ENCODE measurements at regions not wholly inside any gene's neighbourhood (a gene's known extent, or its start where the extent isn't known, plus 50 kb on each side); places are given as distances from the start of the nearest gene placed in this dataset.

DNA sequence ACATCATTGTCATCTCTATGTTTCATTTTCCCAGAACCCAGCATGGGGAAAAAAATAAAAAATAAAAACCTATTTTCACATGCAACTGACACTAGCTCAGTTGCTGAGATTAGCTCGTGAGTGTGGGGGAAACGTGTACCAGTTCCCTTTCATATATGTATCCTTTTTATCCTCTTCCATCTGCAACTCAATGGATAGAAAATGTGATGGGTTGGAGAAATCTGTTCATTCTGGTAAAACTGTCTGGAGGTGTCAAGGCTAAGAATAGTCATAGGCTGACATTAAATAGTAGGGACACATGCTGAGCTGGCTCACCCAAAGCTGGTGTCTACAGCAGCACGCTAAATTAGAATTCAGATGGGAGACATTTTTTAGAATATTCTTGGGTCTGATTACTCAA lies 519.3 kb downstream of the ELAVL2 start:
- H3K36me3 ChIP-seq (ENCODE audit: control insufficient read depth in 3 of 3, insufficient read depth in 2 of 3, low read depth in 1 of 3, low read length in 3 of 3), result no peaks in the 10 kb centered on the region
- DNase-seq (no peak), FAIRE-seq (no peak)
- no peaks in the 10 kb centered on the region for H3K4me1 ChIP-seq (ENCODE audit: control insufficient read depth in 3 of 3, insufficient read depth in 2 of 3, low read depth in 1 of 3, low read length in 2 of 3)
- peaks cover 0 to 1% of the 10 kb centered on the region in 2 donors for H3K9me3 ChIP-seq (ENCODE audit: control insufficient read depth in 2 of 2, insufficient read depth in 1 of 2, low read depth in 1 of 2, low read length in 1 of 2)
- H3K27me3 ChIP-seq (ENCODE audit: control insufficient read depth in 3 of 3, insufficient read depth in 3 of 3, low read length in 3 of 3), result no peaks in the 10 kb centered on the region
- no peak overlapping the region for H3K27ac ChIP-seq (ENCODE audit: low read depth in 1 of 3, low read length in 2 of 3)
- H3K4me3 ChIP-seq (ENCODE audit: low read depth in 1 of 3, low read length in 3 of 3), result no peak overlapping the region
- 70 to 85% (median 70%) methylated on average over 3 of the region's 3 CpGs for WGBS, 3 donors

GRCh38 chr9:23307731-23308513 lies 518.1 kb downstream of the ELAVL2 start:
- WGBS, 3 donors, result 65 to 70% (median 69%) methylated on average over 5 of the region's 5 CpGs
- Histone ChIP-seq H3K27ac (ENCODE audit: low read depth in 1 of 3, low read length in 2 of 3) (no peak overlapping the region), H3K9me3 (ENCODE audit: control insufficient read depth in 2 of 2, insufficient read depth in 1 of 2, low read depth in 1 of 2, low read length in 1 of 2) (peaks cover 0 to 1% of the 10 kb centered on the region in 2 donors), H3K4me3 (ENCODE audit: low read depth in 1 of 3, low read length in 3 of 3) (no peak overlapping the region), H3K36me3 (ENCODE audit: control insufficient read depth in 3 of 3, insufficient read depth in 2 of 3, low read depth in 1 of 3, low read length in 3 of 3) (no peaks in the 10 kb centered on the region), H3K4me1 (ENCODE audit: control insufficient read depth in 3 of 3, insufficient read depth in 2 of 3, low read depth in 1 of 3, low read length in 2 of 3) (no peaks in the 10 kb centered on the region), H3K27me3 (ENCODE audit: control insufficient read depth in 3 of 3, insufficient read depth in 3 of 3, low read length in 3 of 3) (no peaks in the 10 kb centered on the region)
- FAIRE-seq (no peak), DNase-seq (no peak)

DNA sequence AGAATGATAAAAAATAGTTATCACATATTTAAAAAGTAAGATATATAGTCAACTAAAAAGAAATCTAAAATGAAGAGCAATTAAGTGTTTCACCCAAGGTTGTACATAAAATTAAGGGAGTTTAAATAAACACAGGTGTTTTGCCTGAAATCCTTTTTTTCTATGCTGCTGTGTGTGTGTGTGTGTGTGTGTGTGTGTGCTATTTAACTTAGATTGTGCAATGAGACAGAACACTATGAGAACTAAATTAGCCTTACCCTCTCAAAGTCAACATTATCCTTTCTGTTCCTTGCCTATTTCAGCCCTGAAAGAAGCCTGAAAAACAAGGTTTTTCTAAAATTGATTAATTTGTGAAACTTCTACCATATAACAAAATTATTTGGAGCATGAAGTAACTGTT lies 516.2 kb downstream of the ELAVL2 start:
- FAIRE-seq, result no peak
- no peaks in the 10 kb centered on the region for H3K36me3 ChIP-seq (ENCODE audit: control insufficient read depth in 3 of 3, insufficient read depth in 2 of 3, low read depth in 1 of 3, low read length in 3 of 3)
- no peak overlapping the region for H3K4me3 ChIP-seq (ENCODE audit: low read depth in 1 of 3, low read length in 3 of 3)
- no peaks in the 10 kb centered on the region for H3K27me3 ChIP-seq (ENCODE audit: control insufficient read depth in 3 of 3, insufficient read depth in 3 of 3, low read length in 3 of 3)
- peaks cover 0 to 1% of the 10 kb centered on the region in 2 donors for H3K9me3 ChIP-seq (ENCODE audit: control insufficient read depth in 2 of 2, insufficient read depth in 1 of 2, low read depth in 1 of 2, low read length in 1 of 2)
- no peaks in the 10 kb centered on the region for H3K4me1 ChIP-seq (ENCODE audit: control insufficient read depth in 3 of 3, insufficient read depth in 2 of 3, low read depth in 1 of 3, low read length in 2 of 3)
- no peak for DNase-seq
- no peak overlapping the region for H3K27ac ChIP-seq (ENCODE audit: low read depth in 1 of 3, low read length in 2 of 3)

DNA sequence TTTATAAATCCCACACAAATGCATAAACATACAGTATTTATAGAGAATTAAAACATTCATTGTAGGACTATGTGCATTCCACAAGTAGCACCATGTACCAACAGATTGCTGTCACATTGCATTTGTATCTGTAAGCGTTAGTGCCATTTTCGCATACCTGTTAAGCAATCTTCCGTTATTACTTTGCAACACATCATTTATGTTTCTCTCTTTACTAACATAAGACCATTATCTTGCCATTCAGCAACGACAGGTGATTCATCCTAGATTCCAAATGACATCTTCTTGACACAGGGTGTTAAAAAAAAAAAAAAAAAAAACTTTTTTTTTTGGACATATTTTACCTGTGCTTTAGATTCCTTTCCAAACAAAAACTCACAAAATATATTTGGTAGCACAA lies 511.8 kb downstream of the ELAVL2 start:
- Histone ChIP-seq H3K4me1 (ENCODE audit: control insufficient read depth in 3 of 3, insufficient read depth in 2 of 3, low read depth in 1 of 3, low read length in 2 of 3) (no peaks in the 10 kb centered on the region), H3K36me3 (ENCODE audit: control insufficient read depth in 3 of 3, insufficient read depth in 2 of 3, low read depth in 1 of 3, low read length in 3 of 3) (no peaks in the 10 kb centered on the region), H3K4me3 (ENCODE audit: low read depth in 1 of 3, low read length in 3 of 3) (no peak overlapping the region), H3K27ac (ENCODE audit: low read depth in 1 of 3, low read length in 2 of 3) (no peak overlapping the region), H3K27me3 (ENCODE audit: control insufficient read depth in 3 of 3, insufficient read depth in 3 of 3, low read length in 3 of 3) (no peaks in the 10 kb centered on the region), H3K9me3 (ENCODE audit: control insufficient read depth in 2 of 2, insufficient read depth in 1 of 2, low read depth in 1 of 2, low read length in 1 of 2) (no peaks in the 10 kb centered on the region)
- 73 to 79% (median 76%) methylated on average over 4 of the region's 4 CpGs for WGBS, 3 donors
- DNase-seq (no peak), FAIRE-seq (no peak)

- H3K4me1 ChIP-seq (ENCODE audit: control insufficient read depth in 3 of 3, insufficient read depth in 2 of 3, low read depth in 1 of 3, low read length in 2 of 3), result no peaks in the 10 kb centered on the region
- DNase-seq, result no peak
- H3K9me3 ChIP-seq (ENCODE audit: control insufficient read depth in 2 of 2, insufficient read depth in 1 of 2, low read depth in 1 of 2, low read length in 1 of 2), result no peaks in the 10 kb centered on the region
- no peak for FAIRE-seq
- no peaks in the 10 kb centered on the region for H3K36me3 ChIP-seq (ENCODE audit: control insufficient read depth in 3 of 3, insufficient read depth in 2 of 3, low read depth in 1 of 3, low read length in 3 of 3)
- H3K27ac ChIP-seq (ENCODE audit: low read depth in 1 of 3, low read length in 2 of 3), result no peak overlapping the region
- no peaks in the 10 kb centered on the region for H3K27me3 ChIP-seq (ENCODE audit: control insufficient read depth in 3 of 3, insufficient read depth in 3 of 3, low read length in 3 of 3)
- no peak overlapping the region for H3K4me3 ChIP-seq (ENCODE audit: low read depth in 1 of 3, low read length in 3 of 3)
These were observed 506.9 kb downstream of the ELAVL2 start for GRCh38 chr9:23319092-23319491.

- DNase-seq, result no peak
- Histone ChIP-seq H3K4me3 (ENCODE audit: low read depth in 1 of 3, low read length in 3 of 3) (no peak overlapping the region), H3K4me1 (ENCODE audit: control insufficient read depth in 3 of 3, insufficient read depth in 2 of 3, low read depth in 1 of 3, low read length in 2 of 3) (no peaks in the 10 kb centered on the region), H3K27me3 (ENCODE audit: control insufficient read depth in 3 of 3, insufficient read depth in 3 of 3, low read length in 3 of 3) (no peaks in the 10 kb centered on the region), H3K27ac (ENCODE audit: low read depth in 1 of 3, low read length in 2 of 3) (no peak overlapping the region), H3K36me3 (ENCODE audit: control insufficient read depth in 3 of 3, insufficient read depth in 2 of 3, low read depth in 1 of 3, low read length in 3 of 3) (no peaks in the 10 kb centered on the region), H3K9me3 (ENCODE audit: control insufficient read depth in 2 of 2, insufficient read depth in 1 of 2, low read depth in 1 of 2, low read length in 1 of 2) (no peaks in the 10 kb centered on the region)
- WGBS, 3 donors, result 61 to 67% (median 64%) methylated on average over 2 of the region's 2 CpGs
- FAIRE-seq, result no peak
These were observed 505.0 kb downstream of the ELAVL2 start for GRCh38 chr9:23321049-23321448.

DNA sequence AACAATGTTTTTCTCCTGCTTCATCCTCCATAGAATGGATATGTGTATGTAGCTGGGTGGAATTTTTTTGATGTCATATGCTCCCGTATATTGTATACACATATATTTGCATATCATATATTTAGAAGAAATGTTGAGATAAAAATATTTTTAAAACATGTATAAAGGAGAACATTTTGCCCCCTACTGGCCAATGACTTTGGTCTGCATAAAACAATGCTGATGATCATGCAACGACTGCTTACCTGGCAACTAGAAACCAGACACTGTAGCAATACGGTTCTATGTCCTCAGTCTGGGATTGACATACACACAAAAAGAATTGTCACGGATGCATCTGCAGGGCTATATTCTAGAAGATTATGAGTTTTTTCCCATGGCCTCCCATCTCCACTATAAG lies 503.6 kb downstream of the ELAVL2 start:
- WGBS, 3 donors, result 56 to 75% (median 61%) methylated on average over 4 of the region's 4 CpGs
- H3K27me3 ChIP-seq (ENCODE audit: control insufficient read depth in 3 of 3, insufficient read depth in 3 of 3, low read length in 3 of 3), result no peaks in the 10 kb centered on the region
- H3K27ac ChIP-seq (ENCODE audit: low read depth in 1 of 3, low read length in 2 of 3), result no peak overlapping the region
- H3K9me3 ChIP-seq (ENCODE audit: control insufficient read depth in 2 of 2, insufficient read depth in 1 of 2, low read depth in 1 of 2, low read length in 1 of 2), result no peaks in the 10 kb centered on the region
- no peaks in the 10 kb centered on the region for H3K4me1 ChIP-seq (ENCODE audit: control insufficient read depth in 3 of 3, insufficient read depth in 2 of 3, low read depth in 1 of 3, low read length in 2 of 3)
- H3K36me3 ChIP-seq (ENCODE audit: control insufficient read depth in 3 of 3, insufficient read depth in 2 of 3, low read depth in 1 of 3, low read length in 3 of 3), result no peaks in the 10 kb centered on the region
- no peak overlapping the region for H3K4me3 ChIP-seq (ENCODE audit: low read depth in 1 of 3, low read length in 3 of 3)
- DNase-seq (no peak), FAIRE-seq (no peak)

- H3K4me3 ChIP-seq (ENCODE audit: low read depth in 1 of 3, low read length in 3 of 3), result no peak overlapping the region
- no peak for DNase-seq
- H3K9me3 ChIP-seq (ENCODE audit: control insufficient read depth in 2 of 2, insufficient read depth in 1 of 2, low read depth in 1 of 2, low read length in 1 of 2), result no peaks in the 10 kb centered on the region
- no peaks in the 10 kb centered on the region for H3K4me1 ChIP-seq (ENCODE audit: control insufficient read depth in 3 of 3, insufficient read depth in 2 of 3, low read depth in 1 of 3, low read length in 2 of 3)
- no peak overlapping the region for H3K27ac ChIP-seq (ENCODE audit: low read depth in 1 of 3, low read length in 2 of 3)
- 67 to 77% (median 73%) methylated on average over 4 of the region's 4 CpGs for WGBS, 3 donors
- H3K36me3 ChIP-seq (ENCODE audit: control insufficient read depth in 3 of 3, insufficient read depth in 2 of 3, low read depth in 1 of 3, low read length in 3 of 3), result no peaks in the 10 kb centered on the region
- no peaks in the 10 kb centered on the region for H3K27me3 ChIP-seq (ENCODE audit: control insufficient read depth in 3 of 3, insufficient read depth in 3 of 3, low read length in 3 of 3)
- no peak for FAIRE-seq
These were observed 501.5 kb downstream of the ELAVL2 start for GRCh38 chr9:23324511-23324910.

- Histone ChIP-seq H3K27ac (ENCODE audit: low read depth in 1 of 3, low read length in 2 of 3) (no peak overlapping the region), H3K36me3 (ENCODE audit: control insufficient read depth in 3 of 3, insufficient read depth in 2 of 3, low read depth in 1 of 3, low read length in 3 of 3) (no peaks in the 10 kb centered on the region), H3K9me3 (ENCODE audit: control insufficient read depth in 2 of 2, insufficient read depth in 1 of 2, low read depth in 1 of 2, low read length in 1 of 2) (peaks cover 0 to 10% of the 10 kb centered on the region in 2 donors), H3K4me1 (ENCODE audit: control insufficient read depth in 3 of 3, insufficient read depth in 2 of 3, low read depth in 1 of 3, low read length in 2 of 3) (no peaks in the 10 kb centered on the region), H3K4me3 (ENCODE audit: low read depth in 1 of 3, low read length in 3 of 3) (no peak overlapping the region), H3K27me3 (ENCODE audit: control insufficient read depth in 3 of 3, insufficient read depth in 3 of 3, low read length in 3 of 3) (no peaks in the 10 kb centered on the region)
- FAIRE-seq (no peak), DNase-seq (no peak)
- 60 to 76% (median 72%) methylated on average over 3 of the region's 3 CpGs for WGBS, 3 donors
These were observed 499.4 kb downstream of the ELAVL2 start for GRCh38 chr9:23326597-23326996.
